Muscle layer of duodenum (tissue), 2 donors: ENCODE measurements at regions not wholly inside any gene's neighbourhood (a gene's known extent, or its start where the extent isn't known, plus 50 kb on each side); places are given as distances from the start of the nearest gene placed in this dataset.
A peak's percentile ranks its signal among the peaks of the same experiment; 100 is the strongest.
"Not testable (repeated sequence)": the region's sequence is repeated elsewhere in the genome, so short reads cannot be mapped to it uniquely, and the experiment has no call there.

ENCODE experiments used
- H3K27ac ChIP-seq: one replicate; pipeline ENCODE4 v1.7.0; 2013; ENCODE audit warnings: mild to moderate bottlenecking, low read length
- H3K27me3 ChIP-seq: one replicate; pipeline ENCODE4 v1.7.0; 2013; ENCODE audit warnings: low read depth, mild to moderate bottlenecking, control low read depth, low read length
- H3K36me3 ChIP-seq, 2 donors: one replicate each; pipeline ENCODE4 v1.7.0; 2013; ENCODE audit warnings: low read length in 2 of 2, control low read depth in 1 of 2, mild to moderate bottlenecking in 1 of 2; ENCODE audit not compliant: insufficient read depth in 2 of 2, control insufficient read depth in 1 of 2
- H3K4me1 ChIP-seq, 2 donors: one replicate each; pipeline ENCODE4 v1.7.0; 2013; ENCODE audit warnings: low read length in 2 of 2, mild to moderate bottlenecking in 2 of 2, control low read depth in 1 of 2, moderate library complexity in 1 of 2; ENCODE audit not compliant: insufficient read depth in 2 of 2, control insufficient read depth in 1 of 2
- H3K4me3 ChIP-seq, 2 donors: one replicate each; pipeline ENCODE4 v1.7.0; 2013; ENCODE audit warnings: low read length in 2 of 2, low read depth in 1 of 2, mild to moderate bottlenecking in 1 of 2
- H3K9me3 ChIP-seq, 2 donors: one replicate each; pipeline ENCODE4 v1.7.0; 2013; ENCODE audit warnings: low read length in 2 of 2, control low read depth in 1 of 2, mild to moderate bottlenecking in 1 of 2; ENCODE audit not compliant: control insufficient read depth in 1 of 2
- donor health status: healthy.

- not testable (repeated sequence) for H3K9me3 ChIP-seq, H3K4me1 ChIP-seq, H3K36me3 ChIP-seq, H3K27me3 ChIP-seq, H3K27ac ChIP-seq, H3K4me3 ChIP-seq
Measured at GRCh38 chrX:132302687-132303086, 83.4 kb upstream of the RAP2C start.

GRCh38 chrX:132294776-132295495 is 75.7 kb upstream of the RAP2C start:
- H3K4me1 ChIP-seq = no peaks in the 10 kb centered on the region
- no peak overlapping the region for H3K4me3 ChIP-seq
- H3K27ac ChIP-seq = no peak overlapping the region
- no peaks in the 10 kb centered on the region for H3K9me3 ChIP-seq
- no peaks in the 10 kb centered on the region for H3K36me3 ChIP-seq
- no peaks in the 10 kb centered on the region for H3K27me3 ChIP-seq

- Histone ChIP-seq H3K27me3 (no peaks in the 10 kb centered on the region), H3K27ac (no peak overlapping the region), H3K36me3 (no peaks in the 10 kb centered on the region), H3K4me3 (no peak overlapping the region), H3K4me1 (no peaks in the 10 kb centered on the region), H3K9me3 (no peaks in the 10 kb centered on the region)
Measured at GRCh38 chrX:132294192-132294591, 74.9 kb upstream of the RAP2C start.

GRCh38 chrX:132292793-132293192 is 73.5 kb upstream of the RAP2C start:
- Histone ChIP-seq H3K9me3 (no peaks in the 10 kb centered on the region), H3K4me1 (no peaks in the 10 kb centered on the region), H3K27me3 (no peaks in the 10 kb centered on the region), H3K36me3 (no peaks in the 10 kb centered on the region), H3K4me3 (no peak overlapping the region), H3K27ac (no peak overlapping the region)

- no peaks in the 10 kb centered on the region for H3K4me1 ChIP-seq
- no peak overlapping the region for H3K4me3 ChIP-seq
- H3K27me3 ChIP-seq = no peaks in the 10 kb centered on the region
- H3K27ac ChIP-seq = no peak overlapping the region
- H3K9me3 ChIP-seq = no peaks in the 10 kb centered on the region
- H3K36me3 ChIP-seq = no peaks in the 10 kb centered on the region
Measured at GRCh38 chrX:132277953-132278614, 58.8 kb upstream of the RAP2C start.

GRCh38 chrX:132272826-132273225 is 53.6 kb upstream of the RAP2C start:
- Histone ChIP-seq H3K4me3 (no peak overlapping the region), H3K27ac (no peak overlapping the region), H3K4me1 (no peaks in the 10 kb centered on the region), H3K36me3 (no peaks in the 10 kb centered on the region), H3K27me3 (no peaks in the 10 kb centered on the region), H3K9me3 (no peaks in the 10 kb centered on the region)

- H3K36me3 ChIP-seq = no peaks in the 10 kb centered on the region
- peak overlapping the region in 1 of 2 donors; percentile 30 for H3K4me3 ChIP-seq
- no peaks in the 10 kb centered on the region for H3K27me3 ChIP-seq
- peak overlapping the region; percentile 5 for H3K27ac ChIP-seq
- no peaks in the 10 kb centered on the region for H3K9me3 ChIP-seq
- no peaks in the 10 kb centered on the region for H3K4me1 ChIP-seq
Measured at GRCh38 chrX:132271311-132271778, 52.1 kb upstream of the RAP2C start.

- Histone ChIP-seq H3K27me3 (no peaks in the 10 kb centered on the region), H3K4me3 (peak overlapping the region in 1 of 2 donors; percentile 30), H3K36me3 (no peaks in the 10 kb centered on the region), H3K27ac (peak overlapping the region; percentile 5), H3K9me3 (no peaks in the 10 kb centered on the region), H3K4me1 (no peaks in the 10 kb centered on the region)
Measured at GRCh38 chrX:132270699-132271098, 51.5 kb upstream of the RAP2C start.

- no peaks in the 10 kb centered on the region for H3K9me3 ChIP-seq
- H3K4me1 ChIP-seq = no peaks in the 10 kb centered on the region
- H3K4me3 ChIP-seq = no peak overlapping the region
- H3K27me3 ChIP-seq = no peaks in the 10 kb centered on the region
- H3K36me3 ChIP-seq = no peaks in the 10 kb centered on the region
- no peak overlapping the region for H3K27ac ChIP-seq
Measured at GRCh38 chrX:132270021-132270420, 50.8 kb upstream of the RAP2C start.
